ENCODE measurements at regions not wholly inside any gene's neighbourhood (a gene's known extent, or its start where the extent isn't known, plus 50 kb on each side); places are given as distances from the start of the nearest gene placed in this dataset.
"Not testable (repeated sequence)": the region's sequence is repeated elsewhere in the genome, so short reads cannot be mapped to it uniquely, and the experiment has no call there.

GRCh38 chr2:8370258-8370802 lies 311.5 kb upstream of the ID2 start:
- no peak for DNase-seq (ENCODE audit: low spot score)

GRCh38 chr2:8371653-8372052 lies 310.2 kb upstream of the ID2 start:
- no peak for DNase-seq (ENCODE audit: low spot score)

GRCh38 chr2:8374782-8375181 lies 307.1 kb upstream of the ID2 start:
- no peak for DNase-seq (ENCODE audit: low spot score)

- DNase-seq (ENCODE audit: low spot score), result no peak
Observed at GRCh38 chr2:8376603-8377410, 305.0 kb upstream of the ID2 start.

- no peak for DNase-seq (ENCODE audit: low spot score)
Observed at GRCh38 chr2:8378016-8378810, 303.6 kb upstream of the ID2 start.

GRCh38 chr2:8379128-8379527 lies 302.7 kb upstream of the ID2 start:
- no peak for DNase-seq (ENCODE audit: low spot score)

GRCh38 chr2:8379549-8379948 lies 302.3 kb upstream of the ID2 start:
- no peak for DNase-seq (ENCODE audit: low spot score)

- DNase-seq (ENCODE audit: low spot score), result no peak
Observed at GRCh38 chr2:8380026-8380425, 301.8 kb upstream of the ID2 start.

GRCh38 chr2:8380566-8380965 lies 301.3 kb upstream of the ID2 start:
- no peak for DNase-seq (ENCODE audit: low spot score)

- DNase-seq (ENCODE audit: low spot score), result no peak
Observed at GRCh38 chr2:8382485-8382884, 299.4 kb upstream of the ID2 start.

- not testable (repeated sequence) for DNase-seq (ENCODE audit: low spot score)
Observed at GRCh38 chr2:8386748-8387147, 295.1 kb upstream of the ID2 start.

- DNase-seq (ENCODE audit: low spot score), result no peak
Observed at GRCh38 chr2:8388781-8389180, 293.1 kb upstream of the ID2 start.

GRCh38 chr2:8389431-8390108 lies 292.3 kb upstream of the ID2 start:
- DNase-seq (ENCODE audit: low spot score), result no peak

- no peak for DNase-seq (ENCODE audit: low spot score)
Observed at GRCh38 chr2:8391126-8391525, 290.7 kb upstream of the ID2 start.

- DNase-seq (ENCODE audit: low spot score), result no peak
Observed at GRCh38 chr2:8391584-8391983, 290.3 kb upstream of the ID2 start.

- peak; percentile 67 for DNase-seq (ENCODE audit: low spot score)
Observed at GRCh38 chr2:8392098-8392866, 289.6 kb upstream of the ID2 start.

GRCh38 chr2:8393506-8393905 lies 288.4 kb upstream of the ID2 start:
- no peak for DNase-seq (ENCODE audit: low spot score)

GRCh38 chr2:8394131-8394530 lies 287.7 kb upstream of the ID2 start:
- no peak for DNase-seq (ENCODE audit: low spot score)

GRCh38 chr2:8394569-8395359 lies 287.1 kb upstream of the ID2 start:
- no peak for DNase-seq (ENCODE audit: low spot score)

- DNase-seq (ENCODE audit: low spot score), result no peak
Observed at GRCh38 chr2:8395718-8396117, 286.1 kb upstream of the ID2 start.

Measured in mucosa of gallbladder (tissue), 1 donor.